NOMO-1 treated with DMSO at 0.1 percent for 48 hours (cell line): ENCODE measurements at regions not wholly inside any gene's neighbourhood (a gene's known extent, or its start where the extent isn't known, plus 50 kb on each side); places are given as distances from the start of the nearest gene placed in this dataset.
"Not testable (repeated sequence)": the region's sequence is repeated elsewhere in the genome, so short reads cannot be mapped to it uniquely, and the experiment has no call there.

Experiments
- DNase-seq: peaks from one replicate; lab custom pipeline; 2025; ENCODE audit not compliant: unreplicated experiment; lab: John Stamatoyannopoulos, UW

DNA sequence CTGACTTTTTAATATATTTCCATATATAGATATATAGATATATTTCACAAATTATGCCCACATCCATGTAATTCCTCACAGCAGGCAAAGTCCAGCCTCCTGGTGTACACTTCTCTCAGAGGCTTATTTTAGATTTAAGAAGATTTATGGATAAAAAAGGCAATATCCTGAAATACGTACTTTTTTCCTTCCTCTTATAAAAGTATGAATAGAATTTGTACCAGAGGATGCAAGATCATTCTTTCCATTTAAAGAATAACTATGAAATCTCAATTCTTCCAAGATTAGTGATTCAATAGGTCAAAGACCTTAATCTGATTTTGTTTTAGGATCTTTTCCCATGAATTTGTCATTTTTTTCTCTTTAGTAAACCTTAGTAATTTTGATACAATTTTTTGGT lies 597.9 kb upstream of the TBL1XR1 start:
- no peak for DNase-seq

GRCh38 chr3:177795859-177796258 lies 598.6 kb upstream of the TBL1XR1 start:
- DNase-seq = no peak

DNA sequence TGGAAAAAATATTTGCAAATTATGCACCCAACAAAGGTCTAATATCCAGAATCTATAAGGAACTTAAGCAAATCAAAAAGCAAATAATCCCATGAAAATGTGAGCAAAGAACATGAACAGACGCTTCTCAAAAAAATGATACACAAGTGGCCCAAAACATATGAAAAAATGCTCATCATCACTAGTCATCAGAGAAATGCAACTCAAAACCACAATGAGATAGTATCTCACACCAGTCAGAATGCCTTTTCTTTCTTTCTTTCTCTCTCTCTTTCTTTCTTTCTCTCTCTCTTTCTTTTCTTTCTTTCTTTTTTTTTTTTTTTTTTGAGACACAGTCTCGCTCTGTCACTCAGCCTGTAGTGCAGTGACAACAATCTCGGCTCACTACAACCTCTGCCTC lies 602.9 kb upstream of the TBL1XR1 start:
- not testable (repeated sequence) for DNase-seq

- DNase-seq = no peak
Observed at GRCh38 chr3:177800561-177800960, 603.3 kb upstream of the TBL1XR1 start.

DNA sequence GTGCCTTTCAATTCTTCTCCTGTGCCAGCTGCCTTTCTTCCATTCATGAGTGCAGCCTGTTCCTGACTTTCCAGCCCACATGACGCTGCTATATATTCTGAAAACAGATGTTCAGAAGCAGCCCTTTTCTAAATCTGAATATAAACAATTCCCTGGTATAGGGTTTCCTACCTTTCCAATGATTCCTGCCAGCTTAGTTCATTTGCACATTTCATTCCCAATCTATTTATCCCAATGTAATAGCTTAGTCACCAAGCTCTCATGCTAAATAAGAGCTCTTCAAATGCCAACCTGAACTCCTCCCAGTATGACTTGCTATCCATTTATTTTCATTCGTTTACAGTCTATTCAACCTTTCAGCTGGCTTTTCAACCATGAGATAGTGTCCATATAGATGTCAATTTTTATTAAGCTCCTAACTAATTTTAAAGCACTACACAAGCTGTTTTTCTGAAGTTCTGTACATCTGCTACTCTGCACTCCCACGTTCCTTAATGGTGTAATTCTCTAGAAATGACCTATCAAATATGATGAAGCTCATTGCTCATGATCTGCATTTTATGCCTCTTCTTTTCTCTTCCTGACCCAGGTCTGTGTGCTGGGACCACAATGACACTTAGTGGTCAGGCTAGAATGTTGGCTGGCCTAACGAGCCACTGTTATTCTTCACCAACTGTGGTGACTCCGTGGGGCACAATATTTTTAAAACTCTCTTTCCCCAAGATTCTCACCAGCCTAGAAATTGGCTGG lies 605.0 kb upstream of the TBL1XR1 start:
- no peak for DNase-seq

DNA sequence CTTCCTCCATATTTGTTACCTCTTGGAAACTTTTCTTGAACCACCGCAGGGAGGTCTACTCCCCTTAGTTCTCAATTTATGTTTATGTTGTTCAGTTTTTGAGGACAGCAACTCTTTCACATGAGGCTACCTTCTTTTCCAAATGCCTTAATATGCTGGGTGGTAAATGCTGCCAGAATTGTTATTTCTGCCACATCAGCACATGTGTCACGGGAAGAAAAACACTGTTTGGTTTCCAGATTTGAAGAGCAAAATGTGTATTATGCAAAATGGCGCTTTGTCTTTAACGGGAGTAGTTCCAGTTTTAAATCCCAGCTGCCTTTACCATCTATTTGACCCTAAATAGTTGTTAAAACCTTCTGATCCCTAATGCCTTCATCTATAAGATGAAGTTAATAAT lies 606.2 kb upstream of the TBL1XR1 start:
- DNase-seq = no peak

GRCh38 chr3:177804032-177804431 lies 606.8 kb upstream of the TBL1XR1 start:
- DNase-seq = no peak

GRCh38 chr3:177804646-177805045 lies 607.4 kb upstream of the TBL1XR1 start:
- DNase-seq = no peak

GRCh38 chr3:177807150-177807875 lies 610.0 kb upstream of the TBL1XR1 start:
- DNase-seq = no peak

DNA sequence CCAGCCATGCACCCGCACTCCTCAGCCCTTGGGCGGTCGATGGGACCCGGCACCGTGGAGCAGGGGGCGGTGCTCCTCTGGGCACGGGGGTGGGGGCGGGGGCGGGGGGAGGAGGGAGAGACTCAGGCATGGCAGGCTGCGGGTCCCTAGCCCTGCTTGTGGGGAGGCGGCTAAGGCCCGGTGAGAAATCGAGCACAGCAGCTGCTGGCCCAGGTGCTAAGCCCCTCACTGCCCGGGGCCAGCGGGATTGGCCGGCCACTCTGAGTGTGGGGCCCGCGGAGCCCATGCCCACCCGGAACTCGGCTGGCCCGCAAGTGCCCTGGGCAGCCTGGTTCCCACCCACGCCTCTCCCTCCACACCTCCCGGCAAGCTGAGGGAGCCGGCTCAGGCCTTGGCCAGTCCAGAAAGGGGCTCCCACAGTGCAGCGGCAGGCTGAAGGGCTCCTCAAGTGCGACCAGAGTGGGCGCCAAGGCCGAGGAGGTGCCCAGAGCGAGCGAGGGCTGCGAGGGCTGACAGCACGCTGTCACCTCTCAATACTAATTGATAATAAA lies 611.7 kb upstream of the TBL1XR1 start:
- DNase-seq = not testable (repeated sequence)

DNA sequence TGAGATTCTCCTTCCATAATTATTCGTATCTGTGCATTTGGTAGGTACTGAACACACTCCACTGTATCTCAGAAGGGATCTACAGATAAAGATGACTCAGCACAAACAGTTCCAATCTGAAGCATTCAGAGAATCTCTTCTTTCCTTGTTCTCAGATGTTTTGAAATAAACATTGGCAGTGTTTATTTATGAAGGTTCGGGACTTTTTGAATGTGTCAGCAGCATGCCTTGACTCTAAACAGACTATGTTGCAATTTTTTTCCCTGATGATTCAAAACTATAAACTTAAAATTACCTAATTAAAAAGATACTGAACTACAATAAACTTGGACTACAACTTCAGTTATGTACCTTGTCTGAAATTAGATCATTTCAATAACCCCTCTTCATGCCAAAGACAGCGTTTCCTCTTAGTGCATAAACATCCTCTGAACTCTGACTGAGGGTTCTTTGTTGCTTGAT lies 612.9 kb upstream of the TBL1XR1 start:
- no peak for DNase-seq

- peak; percentile 63 for DNase-seq
Observed at GRCh38 chr3:177811112-177811511, 613.8 kb upstream of the TBL1XR1 start.

DNA sequence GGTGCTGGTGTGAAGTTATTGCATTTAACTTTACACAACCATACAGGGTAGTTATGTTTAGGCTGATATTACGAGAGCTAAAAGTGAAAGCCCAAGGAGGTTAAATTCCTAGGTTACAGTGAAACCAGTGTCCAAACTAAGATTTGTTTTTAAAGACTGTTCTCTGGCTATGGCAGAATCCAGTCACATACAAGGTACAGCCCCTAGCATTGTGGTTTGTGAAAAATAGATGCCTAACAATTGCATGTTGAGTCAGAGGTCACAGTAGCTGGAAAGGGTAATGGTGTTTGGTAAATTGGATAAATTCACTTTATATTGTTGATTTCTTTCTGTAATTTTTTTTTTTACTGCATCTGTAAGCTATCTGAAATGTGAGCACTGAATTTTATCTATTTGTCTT lies 614.6 kb upstream of the TBL1XR1 start:
- no peak for DNase-seq

DNA sequence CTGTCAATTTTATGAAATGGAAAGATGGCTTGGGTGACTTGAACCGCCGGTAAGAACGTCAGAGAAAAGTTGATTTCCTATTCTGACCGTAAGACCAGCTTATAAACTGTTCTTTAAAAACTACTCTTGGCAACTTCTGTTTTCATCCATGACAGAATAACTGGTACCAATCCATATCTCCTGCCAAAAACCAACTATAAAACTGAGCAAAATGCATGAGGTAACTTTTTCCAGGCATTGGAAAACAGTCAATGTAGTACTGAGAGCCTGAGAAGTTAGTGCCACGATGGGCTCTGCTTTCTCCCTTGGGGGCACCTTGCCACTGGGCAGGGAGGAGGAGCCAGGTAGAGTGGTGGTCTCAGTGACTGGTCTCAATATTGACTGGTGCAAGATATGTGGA lies 615.2 kb upstream of the TBL1XR1 start:
- DNase-seq = no peak

DNA sequence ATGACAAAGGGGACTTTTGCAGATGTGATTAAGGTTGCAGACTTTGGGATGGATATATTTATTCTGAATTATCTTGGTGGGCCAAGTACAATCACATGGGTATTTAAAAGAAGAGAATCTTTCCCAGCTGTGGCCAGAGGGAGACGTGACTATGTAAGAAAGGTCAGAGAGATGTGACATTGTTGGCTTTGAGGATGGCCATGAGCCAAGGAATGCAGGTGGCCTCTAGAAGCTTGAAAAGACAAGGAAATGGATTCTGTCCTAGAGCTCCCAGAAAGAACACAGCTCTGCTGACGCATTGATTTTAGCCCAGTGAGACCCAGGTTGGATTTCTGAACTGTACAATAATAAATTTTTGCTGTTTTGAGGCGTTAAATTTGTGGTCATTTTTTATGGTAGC lies 616.0 kb upstream of the TBL1XR1 start:
- DNase-seq = no peak

- DNase-seq = no peak
Observed at GRCh38 chr3:177816667-177817208, 619.5 kb upstream of the TBL1XR1 start.

GRCh38 chr3:177817751-177818150 lies 620.5 kb upstream of the TBL1XR1 start:
- no peak for DNase-seq

GRCh38 chr3:177818712-177819240 lies 621.5 kb upstream of the TBL1XR1 start:
- no peak for DNase-seq

GRCh38 chr3:177820683-177821316 lies 623.5 kb upstream of the TBL1XR1 start:
- peak; percentile 91 for DNase-seq

DNA sequence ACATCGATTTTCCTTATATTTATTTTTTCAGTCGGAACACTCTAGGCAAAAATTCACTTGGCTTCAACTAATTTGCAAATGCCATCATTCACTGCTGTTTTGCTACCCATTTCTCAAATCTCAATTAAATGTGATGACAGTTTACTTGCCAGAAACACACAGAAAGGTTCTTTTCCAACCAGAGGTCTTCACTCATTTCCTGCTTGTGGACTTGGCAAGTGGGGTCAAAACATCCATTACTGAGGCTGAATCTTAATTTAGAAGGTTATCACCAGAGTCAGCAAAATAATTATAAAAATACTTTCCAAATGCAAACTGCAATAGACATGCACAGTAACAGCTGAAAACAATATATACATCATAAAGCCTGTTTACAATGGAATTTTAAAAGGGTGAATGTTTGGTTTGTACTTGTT lies 625.4 kb upstream of the TBL1XR1 start:
- DNase-seq = no peak

DNA sequence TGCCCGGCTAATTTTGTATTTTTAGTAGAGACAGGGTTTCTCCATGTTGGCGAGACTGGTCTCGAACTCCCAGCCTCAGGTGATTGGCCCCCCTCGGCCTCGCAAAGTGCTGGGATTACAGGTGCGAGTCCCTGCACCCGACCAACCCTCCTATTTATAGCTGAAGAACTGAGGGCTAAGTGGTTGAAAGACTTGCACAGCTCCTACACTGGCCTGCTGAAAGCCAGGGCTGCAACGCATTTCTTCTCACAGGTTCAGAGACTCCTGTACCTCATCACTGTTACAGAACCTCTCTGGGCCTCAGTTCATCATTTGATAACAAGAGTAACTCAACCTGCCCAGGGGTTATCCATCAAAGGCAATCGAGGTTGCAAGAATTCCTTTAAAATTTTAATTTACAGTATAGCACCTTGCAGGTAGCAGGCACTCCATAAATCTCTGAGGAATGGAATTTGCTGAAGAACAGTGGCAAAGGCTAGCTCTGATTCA lies 626.5 kb upstream of the TBL1XR1 start:
- DNase-seq = no peak
